ENCODE measurements at regions not wholly inside any gene's neighbourhood (a gene's known extent, or its start where the extent isn't known, plus 50 kb on each side); places are given as distances from the start of the nearest gene placed in this dataset.
"Not testable (repeated sequence)": the region's sequence is repeated elsewhere in the genome, so short reads cannot be mapped to it uniquely, and the experiment has no call there.

DNA sequence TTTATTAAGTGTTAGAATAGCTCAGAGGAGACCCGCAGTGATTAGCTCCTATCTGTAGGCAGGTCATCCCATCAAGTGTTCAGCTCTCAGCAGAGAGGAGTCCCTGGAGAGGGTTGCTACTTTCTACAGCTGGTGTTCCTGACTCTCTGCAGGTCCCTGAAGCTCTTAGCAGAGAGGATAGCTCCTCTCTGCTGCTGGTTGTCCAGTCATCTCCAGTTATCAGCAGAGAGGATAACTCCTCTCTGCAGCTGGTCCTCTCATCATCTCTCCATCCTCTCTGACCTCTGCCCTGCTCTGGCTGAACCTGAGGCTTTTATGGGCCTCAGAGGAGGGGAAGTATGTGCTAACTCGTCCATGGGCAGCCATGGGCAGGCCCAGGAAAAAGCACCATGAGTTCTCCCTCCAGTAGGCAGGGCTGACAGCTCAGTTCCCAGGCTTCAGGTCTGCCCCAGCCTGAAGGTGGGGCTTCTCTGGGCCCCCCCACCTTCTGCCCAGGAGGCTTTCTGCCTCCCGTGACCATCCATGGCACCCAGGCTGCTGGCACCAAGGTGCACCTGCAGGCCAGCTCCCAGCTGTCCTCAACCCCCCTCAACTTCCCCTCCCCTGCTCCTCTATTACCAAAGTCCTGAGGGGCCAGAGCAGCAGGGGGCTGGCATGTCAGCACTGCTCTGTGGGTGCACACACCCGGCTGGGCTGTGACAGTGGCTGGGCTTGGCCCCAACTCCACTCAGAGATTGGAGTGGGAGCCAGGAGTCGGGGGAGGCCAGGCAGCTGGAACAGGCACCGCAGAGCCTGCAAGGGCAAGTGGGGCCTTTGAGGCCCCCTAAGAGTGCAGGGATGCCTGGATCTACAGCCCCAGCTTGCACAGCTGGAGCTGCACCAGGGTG is 98.9 kb upstream of the FRMD4B start:
- Mint-ChIP-seq H3K36me3 (ENCODE audit: low read depth) (no peaks in the 10 kb centered on the region), H3K4me3 (no peak overlapping the region), H3K4me1 (ENCODE audit: low read depth) (no peaks in the 10 kb centered on the region), H3K9me3 (no peaks in the 10 kb centered on the region), H3K27ac (no peak overlapping the region), H3K27me3 (ENCODE audit: low read depth) (peaks cover 3% of the 10 kb centered on the region)

DNA sequence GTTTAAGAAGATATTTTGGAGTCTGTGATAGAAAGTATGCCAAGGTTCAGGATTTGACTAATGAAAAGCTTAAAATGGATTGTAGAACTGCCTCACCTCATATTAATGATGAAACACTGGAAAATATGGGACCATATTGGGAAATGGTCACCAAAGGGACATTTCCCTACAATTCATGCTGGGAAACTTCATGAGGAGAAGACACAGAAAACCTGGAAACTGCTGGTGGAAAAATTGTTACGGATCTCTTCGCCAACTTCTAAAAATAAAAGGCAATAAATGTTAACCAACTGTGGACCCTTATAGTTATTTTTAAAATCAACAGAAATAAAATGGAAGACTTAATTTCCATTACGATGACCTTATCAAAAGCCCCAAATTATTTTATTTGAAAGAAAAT is 97.6 kb upstream of the FRMD4B start:
- Mint-ChIP-seq H3K9me3 (peaks cover under 1% of the 10 kb centered on the region), H3K4me1 (ENCODE audit: low read depth) (no peaks in the 10 kb centered on the region), H3K36me3 (ENCODE audit: low read depth) (no peaks in the 10 kb centered on the region), H3K4me3 (no peak overlapping the region), H3K27ac (no peak overlapping the region), H3K27me3 (ENCODE audit: low read depth) (peaks cover 3% of the 10 kb centered on the region)

DNA sequence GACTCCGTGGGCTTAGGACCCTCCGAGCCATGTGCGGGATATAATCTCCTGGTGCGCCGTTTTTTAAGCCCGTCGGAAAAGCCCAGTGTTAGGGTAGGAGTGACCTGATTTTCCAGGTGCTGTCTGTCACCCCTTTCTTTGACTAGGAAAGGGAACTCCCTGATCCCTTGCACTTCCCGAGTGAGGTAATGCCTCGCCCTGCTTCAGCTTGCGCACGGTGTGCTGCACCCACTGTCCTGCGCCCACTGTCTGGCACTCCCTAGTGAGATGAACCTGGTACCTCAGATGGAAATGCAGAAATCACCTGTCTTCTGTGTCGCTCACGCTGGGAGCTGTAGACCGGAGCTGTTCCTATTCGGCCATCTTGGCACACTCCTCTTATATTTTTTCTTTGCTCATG is 95.1 kb upstream of the FRMD4B start:
- not testable (repeated sequence) for H3K27ac Mint-ChIP-seq; H3K4me1 Mint-ChIP-seq (ENCODE audit: low read depth); H3K9me3 Mint-ChIP-seq; H3K4me3 Mint-ChIP-seq; H3K36me3 Mint-ChIP-seq (ENCODE audit: low read depth); H3K27me3 Mint-ChIP-seq (ENCODE audit: low read depth)

GRCh38 chr3:69474186-69474585 is 88.3 kb upstream of the FRMD4B start:
- H3K27ac Mint-ChIP-seq: no peak overlapping the region
- H3K4me3 Mint-ChIP-seq: no peak overlapping the region
- no peaks in the 10 kb centered on the region for H3K36me3 Mint-ChIP-seq (ENCODE audit: low read depth)
- peaks cover 7% of the 10 kb centered on the region for H3K9me3 Mint-ChIP-seq
- H3K4me1 Mint-ChIP-seq (ENCODE audit: low read depth): no peaks in the 10 kb centered on the region
- no peaks in the 10 kb centered on the region for H3K27me3 Mint-ChIP-seq (ENCODE audit: low read depth)

GRCh38 chr3:69472093-69472492 is 86.2 kb upstream of the FRMD4B start:
- H3K4me1 Mint-ChIP-seq (ENCODE audit: low read depth): no peaks in the 10 kb centered on the region
- peaks cover 3% of the 10 kb centered on the region for H3K9me3 Mint-ChIP-seq
- H3K36me3 Mint-ChIP-seq (ENCODE audit: low read depth): no peaks in the 10 kb centered on the region
- H3K27ac Mint-ChIP-seq: no peak overlapping the region
- H3K4me3 Mint-ChIP-seq: no peak overlapping the region
- no peaks in the 10 kb centered on the region for H3K27me3 Mint-ChIP-seq (ENCODE audit: low read depth)

DNA sequence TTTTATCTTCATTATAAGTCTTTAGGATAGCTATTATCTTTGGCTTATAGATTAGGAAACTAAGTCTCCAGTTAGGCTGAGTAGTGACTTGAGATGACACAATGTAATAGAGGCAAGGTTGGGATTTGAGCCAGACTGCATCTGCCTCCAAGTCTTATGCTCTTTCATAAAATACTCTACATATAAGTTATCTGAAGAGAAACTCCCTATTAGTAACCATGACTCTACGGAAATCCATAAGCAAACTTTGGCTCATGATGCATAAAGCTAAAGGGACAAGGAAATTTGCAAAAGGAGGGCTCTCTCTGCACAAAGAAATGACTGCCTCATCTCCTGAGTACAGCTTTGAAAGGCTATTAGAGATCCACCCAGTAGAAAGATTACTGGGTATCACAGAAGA is 77.6 kb upstream of the FRMD4B start:
- no peak overlapping the region for H3K27ac Mint-ChIP-seq
- no peak overlapping the region for H3K4me3 Mint-ChIP-seq
- H3K36me3 Mint-ChIP-seq (ENCODE audit: low read depth): no peaks in the 10 kb centered on the region

DNA sequence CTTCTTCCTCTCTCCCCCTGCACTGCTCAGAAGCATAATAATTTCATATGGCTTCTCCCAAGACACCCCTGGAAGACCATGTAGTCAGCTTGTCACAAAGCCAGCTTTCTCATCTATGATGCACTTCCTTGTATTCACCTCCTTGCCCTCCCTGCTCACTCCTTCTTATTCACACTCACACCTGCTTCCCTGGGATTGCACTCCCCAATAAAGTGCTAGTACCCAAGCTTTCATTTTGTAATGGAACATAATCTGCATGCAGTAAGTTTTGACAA is 76.9 kb upstream of the FRMD4B start:
- Mint-ChIP-seq H3K36me3 (ENCODE audit: low read depth) (no peaks in the 10 kb centered on the region), H3K4me1 (ENCODE audit: low read depth) (no peaks in the 10 kb centered on the region), H3K9me3 (no peaks in the 10 kb centered on the region), H3K27ac (no peak overlapping the region), H3K27me3 (ENCODE audit: low read depth) (peaks cover 10% of the 10 kb centered on the region), H3K4me3 (no peak overlapping the region)

More for the DNA sequence above, 77.6 kb upstream of the FRMD4B start:
- H3K9me3 Mint-ChIP-seq: no peaks in the 10 kb centered on the region
- peaks cover 4% of the 10 kb centered on the region for H3K27me3 Mint-ChIP-seq (ENCODE audit: low read depth)
- H3K4me1 Mint-ChIP-seq (ENCODE audit: low read depth): no peaks in the 10 kb centered on the region

DNA sequence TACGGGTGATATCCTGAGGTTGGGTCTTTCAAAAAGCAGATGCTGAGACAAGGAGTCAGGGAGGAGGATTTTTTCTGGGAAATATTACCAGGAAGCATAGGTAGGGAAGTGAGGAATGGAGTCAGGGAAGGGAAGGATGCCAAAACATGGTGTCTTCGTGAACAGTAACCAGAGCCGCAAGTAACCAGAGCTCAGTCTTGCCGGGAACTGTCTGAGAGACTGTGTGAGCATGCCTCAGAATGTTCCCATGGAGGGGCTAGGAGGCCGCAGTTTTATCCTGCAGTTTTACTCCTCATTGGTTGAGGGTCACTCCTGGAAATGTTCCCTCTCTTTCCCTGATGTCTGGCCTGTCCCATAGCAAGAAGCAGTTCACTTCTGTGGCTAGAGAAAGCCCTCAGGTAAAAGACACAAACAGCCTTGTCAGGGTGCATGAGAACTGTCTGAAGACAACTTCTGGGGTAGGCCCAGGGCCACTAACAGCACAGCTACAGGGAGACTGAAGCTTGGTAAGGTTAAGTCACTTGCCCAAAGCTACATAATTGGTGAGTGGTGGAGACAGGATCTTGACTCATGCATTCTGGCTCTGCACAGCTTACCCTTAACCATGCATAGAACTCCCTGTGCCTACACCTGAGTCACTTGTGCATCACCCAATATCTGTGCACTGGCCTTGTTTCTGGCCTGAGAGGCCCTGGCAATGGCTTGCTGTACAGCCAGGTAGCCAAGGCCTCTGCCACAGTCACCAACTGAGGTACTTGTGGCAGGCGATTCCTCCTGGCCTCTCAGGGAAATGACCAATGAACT is 76.3 kb upstream of the FRMD4B start:
- no peak overlapping the region for H3K4me3 Mint-ChIP-seq
- no peaks in the 10 kb centered on the region for H3K36me3 Mint-ChIP-seq (ENCODE audit: low read depth)
- H3K9me3 Mint-ChIP-seq: no peaks in the 10 kb centered on the region
- no peak overlapping the region for H3K27ac Mint-ChIP-seq
- peaks cover 11% of the 10 kb centered on the region for H3K27me3 Mint-ChIP-seq (ENCODE audit: low read depth)
- no peaks in the 10 kb centered on the region for H3K4me1 Mint-ChIP-seq (ENCODE audit: low read depth)

GRCh38 chr3:69460034-69460433 is 74.1 kb upstream of the FRMD4B start:
- H3K4me3 Mint-ChIP-seq: no peak overlapping the region
- H3K4me1 Mint-ChIP-seq (ENCODE audit: low read depth): no peaks in the 10 kb centered on the region
- peaks cover 11% of the 10 kb centered on the region for H3K27me3 Mint-ChIP-seq (ENCODE audit: low read depth)
- H3K27ac Mint-ChIP-seq: no peak overlapping the region
- no peaks in the 10 kb centered on the region for H3K36me3 Mint-ChIP-seq (ENCODE audit: low read depth)
- no peaks in the 10 kb centered on the region for H3K9me3 Mint-ChIP-seq

DNA sequence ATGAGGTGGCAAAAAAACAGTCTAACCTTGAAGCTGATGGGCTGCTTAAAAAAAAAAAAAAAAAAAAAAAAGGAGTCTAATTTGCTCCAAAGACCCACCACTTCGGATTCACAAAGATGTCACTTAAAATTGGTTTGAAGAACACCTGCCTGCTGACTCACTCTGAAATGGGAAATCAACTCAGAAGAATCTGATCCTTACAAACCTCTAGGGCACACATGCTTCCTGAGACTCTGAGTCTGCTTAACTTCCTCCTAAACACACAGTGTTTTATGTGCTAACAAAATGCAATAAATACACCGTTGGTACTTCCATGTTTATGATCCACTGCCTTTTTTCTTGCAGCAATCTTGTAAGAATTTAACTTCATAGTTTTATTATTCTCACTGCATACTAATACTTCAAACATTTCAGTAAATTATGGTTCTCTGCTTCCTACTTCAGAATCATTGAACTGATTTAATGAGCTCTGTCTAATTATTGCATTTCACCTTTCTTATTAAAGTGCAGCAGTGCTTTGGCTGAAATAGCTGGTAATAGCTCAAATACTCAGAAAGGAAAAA is 73.0 kb upstream of the FRMD4B start:
- Mint-ChIP-seq H3K4me1 (ENCODE audit: low read depth) (no peaks in the 10 kb centered on the region), H3K27ac (no peak overlapping the region), H3K27me3 (ENCODE audit: low read depth) (peaks cover 11% of the 10 kb centered on the region), H3K36me3 (ENCODE audit: low read depth) (no peaks in the 10 kb centered on the region), H3K9me3 (peaks cover 1% of the 10 kb centered on the region), H3K4me3 (no peak overlapping the region)

DNA sequence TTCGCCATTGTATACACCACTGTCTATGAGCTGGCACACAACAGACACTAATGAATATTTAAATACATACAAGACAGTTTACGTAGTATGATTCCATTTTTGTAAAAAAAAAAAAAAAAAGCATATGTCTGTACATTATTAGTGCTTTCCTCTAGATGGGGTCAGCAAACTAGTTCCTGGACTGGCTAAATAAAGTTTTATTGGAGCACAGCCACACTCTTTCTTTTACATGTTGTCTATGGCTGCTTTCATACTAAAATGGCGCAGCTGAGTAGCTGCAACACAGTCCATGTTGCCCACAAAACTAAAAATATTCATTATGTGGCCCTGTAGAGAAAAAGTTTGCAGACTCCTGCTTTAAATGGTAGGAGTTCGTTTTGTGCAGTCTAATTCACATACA is 70.7 kb upstream of the FRMD4B start:
- Mint-ChIP-seq H3K27me3 (ENCODE audit: low read depth) (peaks cover 17% of the 10 kb centered on the region), H3K27ac (no peak overlapping the region), H3K9me3 (peaks cover 4% of the 10 kb centered on the region), H3K36me3 (ENCODE audit: low read depth) (no peaks in the 10 kb centered on the region), H3K4me1 (ENCODE audit: low read depth) (no peaks in the 10 kb centered on the region), H3K4me3 (no peak overlapping the region)

DNA sequence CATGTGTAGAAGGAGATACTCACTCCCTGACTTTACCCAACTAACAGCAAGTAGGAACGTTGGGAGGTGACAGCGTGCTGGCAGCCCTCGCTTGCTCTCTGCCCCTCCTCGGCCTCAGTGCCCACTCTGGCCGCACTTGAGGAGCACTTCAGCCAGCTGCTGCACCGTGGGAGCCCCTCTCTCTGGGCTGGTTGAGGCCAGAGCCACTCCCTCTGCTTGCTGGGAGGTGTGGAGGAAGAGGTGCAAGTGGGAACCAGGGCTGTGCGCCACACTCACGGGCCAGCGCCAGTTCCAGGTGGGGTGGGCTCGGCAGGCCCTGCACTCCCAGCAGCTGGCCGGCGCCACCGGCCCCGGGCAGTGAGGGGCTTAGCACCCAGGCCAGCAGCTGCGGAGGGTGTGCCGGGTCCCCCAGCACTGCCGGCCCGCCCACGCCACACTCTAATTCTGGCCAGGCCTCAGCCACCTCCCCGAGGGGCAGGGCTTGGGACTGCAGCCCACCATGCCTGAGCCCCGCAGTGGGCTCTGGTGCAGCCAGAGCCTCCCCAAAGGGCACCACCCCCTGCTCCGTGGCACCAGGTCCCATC is 68.4 kb upstream of the FRMD4B start:
- H3K4me3 Mint-ChIP-seq: no peak overlapping the region
- no peaks in the 10 kb centered on the region for H3K36me3 Mint-ChIP-seq (ENCODE audit: low read depth)
- H3K4me1 Mint-ChIP-seq (ENCODE audit: low read depth): no peaks in the 10 kb centered on the region
- peaks cover 4% of the 10 kb centered on the region for H3K9me3 Mint-ChIP-seq
- H3K27ac Mint-ChIP-seq: no peak overlapping the region
- peaks cover 17% of the 10 kb centered on the region for H3K27me3 Mint-ChIP-seq (ENCODE audit: low read depth)

- no peak overlapping the region for H3K27ac Mint-ChIP-seq
- no peaks in the 10 kb centered on the region for H3K4me1 Mint-ChIP-seq (ENCODE audit: low read depth)
- H3K36me3 Mint-ChIP-seq (ENCODE audit: low read depth): no peaks in the 10 kb centered on the region
- peaks cover 6% of the 10 kb centered on the region for H3K27me3 Mint-ChIP-seq (ENCODE audit: low read depth)
- H3K9me3 Mint-ChIP-seq: peaks cover 4% of the 10 kb centered on the region
- H3K4me3 Mint-ChIP-seq: no peak overlapping the region
Measured at GRCh38 chr3:69452295-69452694, 66.4 kb upstream of the FRMD4B start.

- Mint-ChIP-seq H3K27ac (no peak overlapping the region), H3K4me1 (ENCODE audit: low read depth) (no peaks in the 10 kb centered on the region), H3K27me3 (ENCODE audit: low read depth) (peaks cover 6% of the 10 kb centered on the region), H3K4me3 (no peak overlapping the region), H3K36me3 (ENCODE audit: low read depth) (no peaks in the 10 kb centered on the region), H3K9me3 (peaks cover 4% of the 10 kb centered on the region)
Measured at GRCh38 chr3:69451594-69451993, 65.7 kb upstream of the FRMD4B start.

DNA sequence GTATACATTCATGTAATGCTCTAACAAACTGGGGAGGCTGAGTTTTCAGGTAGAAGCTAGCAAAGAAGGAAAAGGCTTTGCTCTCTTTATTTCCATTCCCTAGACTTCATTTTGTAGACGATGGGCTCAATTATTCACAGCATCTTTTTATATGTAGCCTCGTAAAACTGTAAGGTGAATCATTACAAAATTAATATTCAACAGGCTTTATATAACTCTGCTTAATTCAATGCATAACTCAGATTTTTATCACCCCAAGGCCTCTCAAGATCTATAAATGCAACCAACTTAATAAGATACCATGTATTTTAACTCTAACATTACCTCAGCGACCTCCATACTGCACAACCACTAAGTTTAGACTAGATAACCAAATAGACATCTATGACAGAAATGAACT is 63.0 kb upstream of the FRMD4B start:
- Mint-ChIP-seq H3K27me3 (ENCODE audit: low read depth) (peaks cover 6% of the 10 kb centered on the region), H3K4me3 (no peak overlapping the region), H3K4me1 (ENCODE audit: low read depth) (no peaks in the 10 kb centered on the region), H3K9me3 (peaks cover 3% of the 10 kb centered on the region), H3K36me3 (ENCODE audit: low read depth) (no peaks in the 10 kb centered on the region), H3K27ac (no peak overlapping the region)

Measured in T-helper 1 cell treated with Interleukin-12 subunit alpha and Interleukin-12 subunit beta and Interleukin-4 antibody, amounts not matched to agents 30 μg/mL and 1 μg/mL, for 36 hours (primary cell).